Erythroblast (primary cell): ENCODE measurements at regions not wholly inside any gene's neighbourhood (a gene's known extent, or its start where the extent isn't known, plus 50 kb on each side); places are given as distances from the start of the nearest gene placed in this dataset.
A peak's percentile ranks its signal among the peaks of the same experiment; 100 is the strongest.

ENCODE experiments used
- DNase-seq, 2 experiments: peaks; one replicate each; lab custom pipeline; 2025; lab: John Stamatoyannopoulos, UW
- GATA1 ChIP-seq: IDR thresholded peaks from 2 replicates; pipeline ENCODE4 v1.6.1; 2011; ENCODE audit warnings: low read depth, mild to moderate bottlenecking, control low read depth, low read length, moderate library complexity
- POLR2A ChIP-seq: IDR thresholded peaks from 2 replicates; pipeline ENCODE4 v1.6.1; 2011; ENCODE audit warnings: mild to moderate bottlenecking, low read length

- no peak for TF ChIP-seq POLR2A
- TF ChIP-seq GATA1, result no peak
- DNase-seq, result no peak
Measured at GRCh38 chr3:31442755-31443154, 90.0 kb upstream of the STT3B start.

- no peak for DNase-seq
- TF ChIP-seq GATA1 (no peak), POLR2A (no peak)
Measured at GRCh38 chr3:31444220-31445142, 88.2 kb upstream of the STT3B start.

- TF ChIP-seq POLR2A, result no peak
- no peak for TF ChIP-seq GATA1
- no peak for DNase-seq
Measured at GRCh38 chr3:31445701-31446100, 87.0 kb upstream of the STT3B start.

- TF ChIP-seq GATA1 (no peak), POLR2A (no peak)
- DNase-seq, result peak; percentile 12 to 15
Measured at GRCh38 chr3:31448035-31448881, 84.5 kb upstream of the STT3B start.

- DNase-seq, result no peak
- no peak for TF ChIP-seq POLR2A
- TF ChIP-seq GATA1, result no peak
Measured at GRCh38 chr3:31448882-31449243, 83.9 kb upstream of the STT3B start.

GRCh38 chr3:31449318-31449717 is 83.4 kb upstream of the STT3B start:
- TF ChIP-seq GATA1 (no peak), POLR2A (no peak)
- no peak for DNase-seq

GRCh38 chr3:31450345-31450744 is 82.4 kb upstream of the STT3B start:
- TF ChIP-seq GATA1 (no peak), POLR2A (no peak)

GRCh38 chr3:31452495-31453106 is 80.1 kb upstream of the STT3B start:
- no peak for TF ChIP-seq POLR2A
- no peak for TF ChIP-seq GATA1
- no peak for DNase-seq

More at GRCh38 chr3:31450345-31450744, 82.4 kb upstream of the STT3B start:
- no peak for DNase-seq

- no peak for TF ChIP-seq GATA1
- TF ChIP-seq POLR2A, result no peak
Measured at GRCh38 chr3:31453430-31453829, 79.3 kb upstream of the STT3B start.

GRCh38 chr3:31455524-31455923 is 77.2 kb upstream of the STT3B start:
- TF ChIP-seq POLR2A (no peak), GATA1 (no peak)

More at GRCh38 chr3:31453430-31453829, 79.3 kb upstream of the STT3B start:
- no peak for DNase-seq

GRCh38 chr3:31456373-31456772 is 76.4 kb upstream of the STT3B start:
- DNase-seq, result no peak
- no peak for TF ChIP-seq POLR2A

More at GRCh38 chr3:31455524-31455923, 77.2 kb upstream of the STT3B start:
- DNase-seq, result no peak

- DNase-seq, result no peak
- TF ChIP-seq GATA1, result no peak
- TF ChIP-seq POLR2A, result no peak
Measured at GRCh38 chr3:31461426-31461825, 71.3 kb upstream of the STT3B start.

- TF ChIP-seq POLR2A (no peak), GATA1 (no peak)
- DNase-seq, result no peak
Measured at GRCh38 chr3:31462050-31462569, 70.6 kb upstream of the STT3B start.
